ENCODE measurements at regions not wholly inside any gene's neighbourhood (a gene's known extent, or its start where the extent isn't known, plus 50 kb on each side); places are given as distances from the start of the nearest gene placed in this dataset.

DNA sequence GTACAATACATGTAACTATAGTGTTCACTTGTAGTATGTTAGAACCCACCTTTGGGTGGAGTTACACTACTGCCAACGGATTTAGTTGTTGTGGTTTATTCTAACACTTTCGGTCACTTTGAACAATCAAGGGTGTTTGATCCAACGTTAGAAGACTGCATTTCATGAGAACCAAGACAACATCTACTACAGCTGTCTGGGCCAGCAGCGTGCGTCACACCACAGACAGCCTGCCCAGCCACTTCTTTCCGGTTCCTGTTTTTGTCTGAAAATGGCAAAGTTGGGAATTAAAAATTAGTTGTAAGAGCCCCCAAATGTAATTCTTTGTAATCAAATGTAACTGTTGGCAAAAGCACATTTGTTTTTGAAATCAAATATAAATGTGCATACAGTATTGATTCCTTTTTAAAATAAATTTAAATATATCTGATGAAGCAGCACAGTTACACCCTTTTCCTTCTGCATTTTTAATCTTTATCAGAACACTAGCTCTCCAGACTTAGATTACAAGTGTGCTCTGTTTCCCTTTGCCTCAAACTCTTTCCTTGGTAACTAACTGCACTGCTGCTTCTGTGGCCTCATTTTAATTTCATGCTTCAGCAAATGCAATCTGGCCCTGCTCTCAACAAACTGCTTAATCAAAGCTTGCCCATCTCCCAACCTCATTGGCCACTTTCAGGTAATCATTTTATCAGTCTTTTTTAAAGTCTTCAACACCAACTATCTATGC is 86.6 kb upstream of the DPH5 start:
- H3K4me1 ChIP-seq (ENCODE audit: control insufficient read depth in 2 of 2, insufficient read depth in 2 of 2, low read length in 2 of 2): no peaks in the 10 kb centered on the region
- H3K27ac ChIP-seq (ENCODE audit: low read depth in 2 of 2, low read length in 2 of 2): peak overlapping the region in 1 of 2 donors; percentile 7
- H3K36me3 ChIP-seq (ENCODE audit: control insufficient read depth in 2 of 2, insufficient read depth in 2 of 2, low read length in 2 of 2): no peaks in the 10 kb centered on the region
- H3K27me3 ChIP-seq (ENCODE audit: control insufficient read depth in 2 of 2, insufficient read depth in 2 of 2, low read length in 2 of 2): no peaks in the 10 kb centered on the region
- no peak overlapping the region for H3K4me3 ChIP-seq (ENCODE audit: low read length in 2 of 2)
- H3K9me3 ChIP-seq (ENCODE audit: control insufficient read depth in 2 of 2, low read length in 2 of 2): no peaks in the 10 kb centered on the region
- H3K9ac ChIP-seq (ENCODE audit: low read depth in 1 of 2, low read length in 2 of 2): no peak overlapping the region

DNA sequence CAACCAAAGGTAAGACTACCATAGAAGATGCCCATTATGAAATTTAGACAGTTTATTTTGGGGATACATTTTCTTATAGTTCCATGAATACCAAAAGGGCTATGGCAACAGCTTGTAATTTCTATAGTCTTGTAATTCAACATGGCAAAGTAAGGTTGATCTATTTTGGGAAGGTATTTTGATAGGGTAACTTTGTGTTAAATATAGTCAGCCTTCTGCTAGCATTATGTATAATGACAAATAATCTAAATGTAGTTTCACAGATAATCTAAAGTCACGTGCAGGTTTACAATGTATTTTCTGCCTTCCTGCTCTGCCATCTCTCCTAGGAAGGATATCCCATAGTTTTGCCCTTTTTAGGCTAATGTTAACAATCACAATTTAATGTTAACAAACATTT is 85.9 kb upstream of the DPH5 start:
- H3K4me1 ChIP-seq (ENCODE audit: control insufficient read depth in 2 of 2, insufficient read depth in 2 of 2, low read length in 2 of 2): no peaks in the 10 kb centered on the region
- no peaks in the 10 kb centered on the region for H3K27me3 ChIP-seq (ENCODE audit: control insufficient read depth in 2 of 2, insufficient read depth in 2 of 2, low read length in 2 of 2)
- no peak overlapping the region for H3K4me3 ChIP-seq (ENCODE audit: low read length in 2 of 2)
- H3K9ac ChIP-seq (ENCODE audit: low read depth in 1 of 2, low read length in 2 of 2): no peak overlapping the region
- H3K27ac ChIP-seq (ENCODE audit: low read depth in 2 of 2, low read length in 2 of 2): peak overlapping the region; percentile 4 to 7
- no peaks in the 10 kb centered on the region for H3K9me3 ChIP-seq (ENCODE audit: control insufficient read depth in 2 of 2, low read length in 2 of 2)
- no peaks in the 10 kb centered on the region for H3K36me3 ChIP-seq (ENCODE audit: control insufficient read depth in 2 of 2, insufficient read depth in 2 of 2, low read length in 2 of 2)

DNA sequence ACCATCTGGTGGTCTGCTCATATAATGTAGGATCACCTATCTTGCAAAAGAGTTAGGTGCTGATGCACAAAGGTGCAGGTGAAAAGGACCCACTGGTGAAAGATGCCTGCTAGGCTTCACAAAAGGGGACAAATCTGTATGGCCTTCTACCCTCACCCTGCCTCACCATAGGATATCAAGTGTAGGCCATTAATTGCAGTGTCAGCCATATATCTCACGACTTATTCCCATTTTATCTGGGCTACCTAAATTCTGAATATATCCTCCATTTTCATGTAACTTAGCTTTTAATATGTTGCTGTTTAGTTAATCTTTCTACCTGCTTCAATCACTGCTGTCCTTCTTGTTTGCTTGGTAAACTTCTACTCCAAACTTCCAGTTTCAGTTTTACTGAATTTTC is 84.2 kb upstream of the DPH5 start:
- H3K4me3 ChIP-seq (ENCODE audit: low read length in 2 of 2): no peak overlapping the region
- no peaks in the 10 kb centered on the region for H3K27me3 ChIP-seq (ENCODE audit: control insufficient read depth in 2 of 2, insufficient read depth in 2 of 2, low read length in 2 of 2)
- no peaks in the 10 kb centered on the region for H3K9me3 ChIP-seq (ENCODE audit: control insufficient read depth in 2 of 2, low read length in 2 of 2)
- H3K9ac ChIP-seq (ENCODE audit: low read depth in 1 of 2, low read length in 2 of 2): no peak overlapping the region
- H3K4me1 ChIP-seq (ENCODE audit: control insufficient read depth in 2 of 2, insufficient read depth in 2 of 2, low read length in 2 of 2): no peaks in the 10 kb centered on the region
- no peaks in the 10 kb centered on the region for H3K36me3 ChIP-seq (ENCODE audit: control insufficient read depth in 2 of 2, insufficient read depth in 2 of 2, low read length in 2 of 2)
- no peak overlapping the region for H3K27ac ChIP-seq (ENCODE audit: low read depth in 2 of 2, low read length in 2 of 2)

DNA sequence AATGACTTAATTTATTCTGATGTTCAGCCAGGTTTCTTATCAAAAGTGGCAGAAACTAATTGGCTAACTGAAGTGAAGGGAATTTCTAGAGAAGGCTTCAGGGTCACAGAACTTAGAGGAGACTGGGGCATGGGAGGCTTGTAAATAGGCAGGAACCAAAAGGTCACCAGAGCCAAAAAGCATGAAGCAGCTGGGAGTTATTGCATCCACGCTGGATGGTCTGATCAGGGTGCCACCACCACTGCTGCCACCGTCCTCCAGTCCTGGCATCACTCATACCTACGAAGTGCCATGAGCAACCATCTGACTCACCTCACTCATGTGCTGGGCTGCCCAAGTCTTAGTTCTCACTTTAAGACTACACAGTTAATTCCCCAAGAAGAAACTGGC is 82.5 kb upstream of the DPH5 start:
- Histone ChIP-seq H3K9me3 (ENCODE audit: control insufficient read depth in 2 of 2, low read length in 2 of 2) (no peaks in the 10 kb centered on the region), H3K4me1 (ENCODE audit: control insufficient read depth in 2 of 2, insufficient read depth in 2 of 2, low read length in 2 of 2) (no peaks in the 10 kb centered on the region), H3K4me3 (ENCODE audit: low read length in 2 of 2) (no peak overlapping the region), H3K9ac (ENCODE audit: low read depth in 1 of 2, low read length in 2 of 2) (no peak overlapping the region), H3K36me3 (ENCODE audit: control insufficient read depth in 2 of 2, insufficient read depth in 2 of 2, low read length in 2 of 2) (no peaks in the 10 kb centered on the region), H3K27ac (ENCODE audit: low read depth in 2 of 2, low read length in 2 of 2) (no peak overlapping the region), H3K27me3 (ENCODE audit: control insufficient read depth in 2 of 2, insufficient read depth in 2 of 2, low read length in 2 of 2) (no peaks in the 10 kb centered on the region)

DNA sequence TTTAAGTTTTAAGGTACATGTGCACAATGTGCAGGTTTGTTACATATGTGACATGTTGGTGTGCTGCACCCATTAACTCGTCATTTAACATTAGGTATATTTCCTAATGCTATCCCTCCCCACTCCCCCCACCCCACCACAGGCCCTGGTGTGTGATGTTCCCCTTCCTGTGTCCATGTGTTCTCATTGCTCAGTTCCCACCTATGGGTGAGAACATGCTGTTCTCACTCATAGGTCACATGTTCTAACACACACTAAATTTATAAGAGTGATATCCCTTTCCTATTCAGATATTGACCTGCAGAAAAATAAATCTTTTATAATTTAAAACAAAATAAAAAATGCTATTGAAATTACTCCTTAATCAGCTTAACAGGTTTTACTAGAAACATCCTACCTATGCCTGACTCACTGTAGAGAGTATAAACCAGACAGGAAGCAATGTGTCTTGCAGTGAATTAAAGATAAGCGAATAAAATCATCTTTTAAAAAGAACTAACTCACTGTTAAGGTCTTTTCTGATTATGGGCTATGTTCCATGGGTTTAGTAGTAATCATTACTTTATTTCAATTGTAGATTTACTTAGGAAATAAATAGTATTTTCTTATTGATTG is 82.0 kb upstream of the DPH5 start:
- Histone ChIP-seq H3K27me3 (ENCODE audit: control insufficient read depth in 2 of 2, insufficient read depth in 2 of 2, low read length in 2 of 2) (no peaks in the 10 kb centered on the region), H3K27ac (ENCODE audit: low read depth in 2 of 2, low read length in 2 of 2) (no peak overlapping the region), H3K9me3 (ENCODE audit: control insufficient read depth in 2 of 2, low read length in 2 of 2) (no peaks in the 10 kb centered on the region), H3K4me3 (ENCODE audit: low read length in 2 of 2) (no peak overlapping the region), H3K36me3 (ENCODE audit: control insufficient read depth in 2 of 2, insufficient read depth in 2 of 2, low read length in 2 of 2) (no peaks in the 10 kb centered on the region), H3K4me1 (ENCODE audit: control insufficient read depth in 2 of 2, insufficient read depth in 2 of 2, low read length in 2 of 2) (no peaks in the 10 kb centered on the region), H3K9ac (ENCODE audit: low read depth in 1 of 2, low read length in 2 of 2) (no peak overlapping the region)

DNA sequence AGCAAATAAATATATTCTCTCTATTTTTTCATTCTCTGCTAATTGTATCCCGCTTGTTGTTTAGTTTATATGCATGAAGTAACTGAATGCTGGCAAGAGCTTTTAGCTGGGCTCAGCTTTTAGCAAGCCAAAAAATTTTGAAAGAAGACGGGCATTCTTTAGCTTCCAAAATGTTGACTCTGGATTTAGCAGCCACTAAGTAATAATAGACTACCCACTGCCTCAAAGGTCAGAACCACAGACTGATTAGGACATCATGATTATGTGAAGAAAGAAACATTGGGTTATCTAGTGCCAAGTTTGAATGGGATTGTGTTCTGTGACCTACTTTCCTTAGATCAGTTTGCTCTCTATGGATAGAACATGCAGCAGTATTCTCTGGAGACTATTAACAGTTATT is 80.3 kb upstream of the DPH5 start:
- H3K36me3 ChIP-seq (ENCODE audit: control insufficient read depth in 2 of 2, insufficient read depth in 2 of 2, low read length in 2 of 2): no peaks in the 10 kb centered on the region
- no peaks in the 10 kb centered on the region for H3K4me1 ChIP-seq (ENCODE audit: control insufficient read depth in 2 of 2, insufficient read depth in 2 of 2, low read length in 2 of 2)
- no peaks in the 10 kb centered on the region for H3K27me3 ChIP-seq (ENCODE audit: control insufficient read depth in 2 of 2, insufficient read depth in 2 of 2, low read length in 2 of 2)
- H3K4me3 ChIP-seq (ENCODE audit: low read length in 2 of 2): no peak overlapping the region
- no peak overlapping the region for H3K9ac ChIP-seq (ENCODE audit: low read depth in 1 of 2, low read length in 2 of 2)
- H3K9me3 ChIP-seq (ENCODE audit: control insufficient read depth in 2 of 2, low read length in 2 of 2): no peaks in the 10 kb centered on the region
- no peak overlapping the region for H3K27ac ChIP-seq (ENCODE audit: low read depth in 2 of 2, low read length in 2 of 2)

DNA sequence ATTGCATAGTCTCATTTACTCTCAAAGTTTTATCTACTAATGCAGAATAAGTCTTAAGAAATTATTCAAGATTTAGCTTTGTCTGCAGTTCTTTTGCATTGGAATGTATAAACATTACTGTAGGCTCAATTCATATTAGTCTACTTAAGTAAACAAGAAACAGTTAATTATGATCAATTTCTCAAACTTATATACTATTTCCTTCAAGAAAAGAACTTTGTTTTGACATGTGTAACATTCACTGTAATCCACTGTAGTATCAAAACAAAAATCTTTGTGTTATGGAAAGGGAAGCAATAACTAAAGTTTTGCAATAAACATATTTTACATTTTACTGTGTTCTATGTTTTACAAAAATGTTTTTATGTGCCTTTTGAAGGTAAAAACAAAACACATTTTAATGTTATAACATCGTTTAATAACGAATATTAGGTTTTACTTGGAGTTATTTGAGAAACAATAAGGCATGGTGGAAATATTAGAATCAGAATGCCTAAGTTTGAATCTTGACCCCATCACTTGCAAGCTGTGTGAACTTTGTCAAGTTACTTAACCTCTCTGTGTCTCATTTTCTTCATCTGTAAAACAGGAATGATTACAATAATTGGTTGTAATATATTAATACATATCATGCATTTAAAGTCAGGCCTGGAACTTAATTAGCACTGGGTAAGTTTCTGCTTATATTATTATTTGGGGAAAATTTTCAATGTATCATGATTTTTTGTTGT is 77.0 kb upstream of the DPH5 start:
- H3K4me1 ChIP-seq (ENCODE audit: control insufficient read depth in 2 of 2, insufficient read depth in 2 of 2, low read length in 2 of 2): no peaks in the 10 kb centered on the region
- no peaks in the 10 kb centered on the region for H3K36me3 ChIP-seq (ENCODE audit: control insufficient read depth in 2 of 2, insufficient read depth in 2 of 2, low read length in 2 of 2)
- no peaks in the 10 kb centered on the region for H3K27me3 ChIP-seq (ENCODE audit: control insufficient read depth in 2 of 2, insufficient read depth in 2 of 2, low read length in 2 of 2)
- H3K9me3 ChIP-seq (ENCODE audit: control insufficient read depth in 2 of 2, low read length in 2 of 2): no peaks in the 10 kb centered on the region
- H3K4me3 ChIP-seq (ENCODE audit: low read length in 2 of 2): no peak overlapping the region
- no peak overlapping the region for H3K9ac ChIP-seq (ENCODE audit: low read depth in 1 of 2, low read length in 2 of 2)
- H3K27ac ChIP-seq (ENCODE audit: low read depth in 2 of 2, low read length in 2 of 2): no peak overlapping the region

DNA sequence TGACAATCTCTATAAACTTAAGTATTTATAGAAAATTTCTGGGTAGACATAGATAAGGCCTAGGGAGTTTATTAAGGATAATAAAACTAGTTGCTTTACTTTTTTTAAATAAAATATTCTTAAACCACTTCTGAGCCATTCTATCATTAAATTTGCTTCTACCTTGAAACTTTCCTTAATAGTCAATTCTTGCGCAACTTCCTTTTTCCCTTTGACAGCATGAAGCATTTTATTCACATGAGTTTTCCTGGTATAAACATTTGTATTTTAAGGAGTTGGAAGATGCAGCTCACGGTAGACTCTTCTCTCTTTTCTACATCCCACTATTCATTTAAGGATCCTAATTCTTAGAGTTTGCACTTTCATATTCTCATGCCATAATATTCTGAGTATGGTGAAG is 75.8 kb upstream of the DPH5 start:
- Histone ChIP-seq H3K4me1 (ENCODE audit: control insufficient read depth in 2 of 2, insufficient read depth in 2 of 2, low read length in 2 of 2) (no peaks in the 10 kb centered on the region), H3K4me3 (ENCODE audit: low read length in 2 of 2) (no peak overlapping the region), H3K9ac (ENCODE audit: low read depth in 1 of 2, low read length in 2 of 2) (no peak overlapping the region), H3K27me3 (ENCODE audit: control insufficient read depth in 2 of 2, insufficient read depth in 2 of 2, low read length in 2 of 2) (no peaks in the 10 kb centered on the region), H3K36me3 (ENCODE audit: control insufficient read depth in 2 of 2, insufficient read depth in 2 of 2, low read length in 2 of 2) (no peaks in the 10 kb centered on the region), H3K27ac (ENCODE audit: low read depth in 2 of 2, low read length in 2 of 2) (no peak overlapping the region), H3K9me3 (ENCODE audit: control insufficient read depth in 2 of 2, low read length in 2 of 2) (no peaks in the 10 kb centered on the region)

DNA sequence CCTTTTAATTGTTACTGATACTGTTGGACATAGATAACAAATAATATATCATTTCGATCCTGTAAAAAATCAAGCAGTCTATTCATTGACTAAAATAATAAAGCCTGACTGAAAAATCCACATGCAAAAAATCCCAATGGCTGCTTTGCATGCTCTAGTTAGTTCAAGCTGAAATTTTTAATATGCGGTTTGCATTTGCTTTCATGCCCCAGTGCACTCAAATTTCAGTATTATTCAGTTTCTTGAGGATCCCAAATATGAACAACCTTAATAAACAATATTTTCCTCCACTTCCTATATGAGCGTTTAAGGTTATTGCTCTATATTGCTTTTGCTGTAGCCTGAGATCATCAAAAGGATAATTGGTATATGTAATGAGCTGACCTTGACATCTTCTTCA is 75.1 kb upstream of the DPH5 start:
- no peaks in the 10 kb centered on the region for H3K27me3 ChIP-seq (ENCODE audit: control insufficient read depth in 2 of 2, insufficient read depth in 2 of 2, low read length in 2 of 2)
- H3K9me3 ChIP-seq (ENCODE audit: control insufficient read depth in 2 of 2, low read length in 2 of 2): no peaks in the 10 kb centered on the region
- no peak overlapping the region for H3K27ac ChIP-seq (ENCODE audit: low read depth in 2 of 2, low read length in 2 of 2)

DNA sequence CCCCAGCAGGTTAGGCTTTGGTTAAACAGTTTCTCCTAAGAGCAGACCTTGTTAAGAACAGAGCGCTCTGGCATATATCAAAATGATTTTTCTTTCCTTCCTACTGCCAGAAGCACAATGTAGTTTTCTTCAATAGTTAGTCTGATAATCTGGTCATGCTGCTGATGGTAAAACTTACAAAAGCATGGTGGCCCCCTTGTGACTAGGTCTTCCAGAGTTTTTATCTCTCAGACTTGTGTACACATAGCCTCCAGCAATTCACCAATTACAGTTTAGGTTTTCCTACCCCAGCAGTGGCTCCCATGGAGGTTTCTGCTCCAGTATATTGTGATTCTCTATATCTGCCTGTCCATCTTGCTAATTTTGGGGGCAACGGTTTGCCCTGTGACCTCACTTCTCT is 73.3 kb upstream of the DPH5 start:
- H3K9ac ChIP-seq (ENCODE audit: low read depth in 1 of 2, low read length in 2 of 2): no peak overlapping the region
- no peaks in the 10 kb centered on the region for H3K4me1 ChIP-seq (ENCODE audit: control insufficient read depth in 2 of 2, insufficient read depth in 2 of 2, low read length in 2 of 2)
- no peaks in the 10 kb centered on the region for H3K27me3 ChIP-seq (ENCODE audit: control insufficient read depth in 2 of 2, insufficient read depth in 2 of 2, low read length in 2 of 2)
- no peaks in the 10 kb centered on the region for H3K9me3 ChIP-seq (ENCODE audit: control insufficient read depth in 2 of 2, low read length in 2 of 2)
- H3K4me3 ChIP-seq (ENCODE audit: low read length in 2 of 2): no peak overlapping the region
- H3K36me3 ChIP-seq (ENCODE audit: control insufficient read depth in 2 of 2, insufficient read depth in 2 of 2, low read length in 2 of 2): no peaks in the 10 kb centered on the region
- no peak overlapping the region for H3K27ac ChIP-seq (ENCODE audit: low read depth in 2 of 2, low read length in 2 of 2)

More for the DNA sequence above, 75.1 kb upstream of the DPH5 start:
- no peak overlapping the region for H3K4me3 ChIP-seq (ENCODE audit: low read length in 2 of 2)
- no peak overlapping the region for H3K9ac ChIP-seq (ENCODE audit: low read depth in 1 of 2, low read length in 2 of 2)
- H3K4me1 ChIP-seq (ENCODE audit: control insufficient read depth in 2 of 2, insufficient read depth in 2 of 2, low read length in 2 of 2): no peaks in the 10 kb centered on the region
- no peaks in the 10 kb centered on the region for H3K36me3 ChIP-seq (ENCODE audit: control insufficient read depth in 2 of 2, insufficient read depth in 2 of 2, low read length in 2 of 2)
